OCI-LY1 (cell line): ENCODE measurements at regions not wholly inside any gene's neighbourhood (a gene's known extent, or its start where the extent isn't known, plus 50 kb on each side); places are given as distances from the start of the nearest gene placed in this dataset.

Source experiments
- H2AFZ ChIP-seq: fragments of 200-600 bp; sonication (generic), shearing (Covaris generic); 2 replicates; pipeline ENCODE4 v1.6.0; 2014; ENCODE audit warnings: antibody characterized with exemption, mild to moderate bottlenecking, low read length
- H3F3A ChIP-seq: fragments of 200-600 bp; sonication (generic), shearing (Covaris generic); 2 replicates; pipeline ENCODE4 v1.6.0; 2014; ENCODE audit warnings: mild to moderate bottlenecking, antibody characterized with exemption, low read length, moderate library complexity; ENCODE audit not compliant: insufficient read depth
- H3K27ac ChIP-seq: fragments of 200-600 bp; sonication (generic); 2 replicates; pipeline ENCODE4 v1.5.1; 2014; ENCODE audit warnings: low read length, mixed run types, mild to moderate bottlenecking, low read depth; ENCODE audit not compliant: poor library complexity, severe bottlenecking
- H3K27me3 ChIP-seq: fragments of 200-600 bp; sonication (generic); 2 replicates; pipeline ENCODE4 v1.6.0; 2014; ENCODE audit warnings: antibody characterized with exemption, mild to moderate bottlenecking, low read length, moderate library complexity; ENCODE audit not compliant: insufficient read depth
- H3K36me3 ChIP-seq: fragments of 200-600 bp; sonication (generic); 2 replicates; pipeline ENCODE4 v1.6.1; 2014; ENCODE audit warnings: mild to moderate bottlenecking, antibody characterized with exemption, low read length, moderate library complexity, mixed read lengths; ENCODE audit not compliant: insufficient read depth
- H3K4me1 ChIP-seq: fragments of 200-600 bp; sonication (generic); 2 replicates; pipeline ENCODE4 v1.5.1; 2014; ENCODE audit warnings: mild to moderate bottlenecking, low read length, moderate library complexity; ENCODE audit not compliant: insufficient read depth, severe bottlenecking
- H3K4me2 ChIP-seq: fragments of 200-600 bp; sonication (generic), shearing (Covaris generic); 2 replicates; pipeline ENCODE4 v1.6.1; 2014; ENCODE audit warnings: low read length
- H3K4me3 ChIP-seq: fragments of 200-600 bp; sonication (generic); 2 replicates; pipeline ENCODE4 v1.5.1; 2014; ENCODE audit warnings: low read length, low read depth, mild to moderate bottlenecking, mixed read lengths; ENCODE audit not compliant: poor library complexity, severe bottlenecking
- H3K79me2 ChIP-seq: fragments of 200-600 bp; shearing (Covaris generic); 2 replicates; pipeline ENCODE4 v1.6.1; 2016; ENCODE audit warnings: mixed run types, low read length, mixed read lengths; ENCODE audit not compliant: insufficient read depth
- H3K9ac ChIP-seq: fragments of 200-600 bp; sonication (generic), shearing (Covaris generic); 2 replicates; pipeline ENCODE4 v1.6.1; 2014; ENCODE audit warnings: mild to moderate bottlenecking, low read length, mixed read lengths
- H3K9me2 ChIP-seq: fragments of 200-600 bp; sonication (generic), shearing (Covaris generic); 2 replicates; pipeline ENCODE4 v1.6.1; 2014; ENCODE audit warnings: low read depth, mild to moderate bottlenecking, low read length, mixed read lengths
- H3K9me3 ChIP-seq: fragments of 200-600 bp; shearing (Covaris generic); 2 replicates; pipeline ENCODE4 v1.6.1; 2014; ENCODE audit warnings: low read length, mixed read lengths
- H4K20me1 ChIP-seq: fragments of 200-600 bp; sonication (generic), shearing (Covaris generic); 2 replicates; pipeline ENCODE4 v1.6.0; 2016; ENCODE audit warnings: mild to moderate bottlenecking, low read length; ENCODE audit not compliant: insufficient read depth
- CTCF ChIP-seq: fragments of 200-600 bp; sonication (generic), shearing (Covaris generic); IDR thresholded peaks from 2 replicates; pipeline ENCODE4 v1.5.1; 2017; ENCODE audit warnings: mild to moderate bottlenecking, antibody characterized with exemption, low read length, moderate library complexity, mixed read lengths
- EZH2 ChIP-seq: fragments of 200-600 bp; sonication (generic), shearing (Covaris generic); IDR thresholded peaks from 2 replicates; pipeline ENCODE4 v1.8.0; 2017; ENCODE audit warnings: borderline replicate concordance, mixed run types, mild to moderate bottlenecking, antibody characterized with exemption, low read length, moderate library complexity, mixed read lengths

DNA sequence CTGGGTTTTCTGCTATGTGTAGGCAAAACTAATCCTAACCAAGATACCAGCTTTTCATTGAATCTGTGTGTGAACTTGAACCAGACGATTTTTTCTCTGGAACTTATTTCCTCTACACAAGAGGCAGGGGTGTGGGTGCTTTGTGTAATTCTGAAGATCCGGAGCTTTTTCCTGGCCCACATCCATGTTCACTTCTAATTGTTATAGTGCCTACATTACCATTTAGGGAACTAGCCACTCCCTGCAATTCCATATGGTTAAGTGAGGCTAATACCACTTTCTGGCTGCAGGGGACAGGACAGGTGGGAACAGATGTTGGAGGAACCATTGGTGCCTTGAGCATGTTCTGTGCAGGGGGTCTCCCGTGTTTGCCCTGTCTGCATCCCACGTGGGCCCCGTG is 83.4 kb upstream of the FMN2 start:
- Histone ChIP-seq H3K4me1 (no peaks in the 10 kb centered on the region), H3K4me3 (no peak overlapping the region), H3K9ac (no peak overlapping the region), H4K20me1 (no peaks in the 10 kb centered on the region), H3K36me3 (no peaks in the 10 kb centered on the region), H3K79me2 (no peaks in the 10 kb centered on the region), H3K9me3 (no peaks in the 10 kb centered on the region), H3K27ac (no peak overlapping the region), H3K9me2 (no peaks in the 10 kb centered on the region), H3K4me2 (no peak overlapping the region), H2AFZ (no peak overlapping the region), H3K27me3 (no peaks in the 10 kb centered on the region), H3F3A (no peaks in the 10 kb centered on the region)
- no peak for TF ChIP-seq EZH2
- TF ChIP-seq CTCF, result no peak

DNA sequence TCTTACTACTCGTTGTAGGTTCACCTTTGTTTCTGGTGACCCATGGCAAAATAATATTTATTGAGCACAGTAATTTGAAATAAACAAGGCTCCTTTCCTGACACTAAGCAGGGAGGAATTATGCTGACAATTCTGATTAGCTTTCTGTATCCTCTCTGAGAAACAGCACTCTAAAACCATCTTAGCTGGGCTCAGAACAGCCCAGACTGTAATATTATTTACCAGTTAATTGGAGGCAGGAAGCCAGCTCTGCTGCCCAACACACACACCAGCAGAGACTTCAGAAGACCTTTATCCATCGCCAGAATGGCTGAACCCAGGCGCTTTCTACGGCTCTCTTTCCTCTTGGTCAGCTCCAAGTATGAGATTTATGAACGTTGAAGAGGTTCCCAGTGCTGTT is 77.6 kb upstream of the FMN2 start:
- H3K9ac ChIP-seq, result no peak overlapping the region
- no peak overlapping the region for H3K4me2 ChIP-seq
- no peaks in the 10 kb centered on the region for H4K20me1 ChIP-seq
- H3K27ac ChIP-seq, result no peak overlapping the region
- no peaks in the 10 kb centered on the region for H3K9me2 ChIP-seq
- H3K36me3 ChIP-seq, result no peaks in the 10 kb centered on the region
- H3K4me1 ChIP-seq, result no peaks in the 10 kb centered on the region
- H2AFZ ChIP-seq, result no peak overlapping the region
- no peaks in the 10 kb centered on the region for H3K79me2 ChIP-seq
- H3K27me3 ChIP-seq, result no peaks in the 10 kb centered on the region
- TF ChIP-seq EZH2 (no peak), CTCF (no peak)
- peaks cover 3% of the 10 kb centered on the region; the same call in 1 of the 2 replicates for H3K9me3 ChIP-seq
- no peak overlapping the region for H3K4me3 ChIP-seq
- no peaks in the 10 kb centered on the region for H3F3A ChIP-seq

DNA sequence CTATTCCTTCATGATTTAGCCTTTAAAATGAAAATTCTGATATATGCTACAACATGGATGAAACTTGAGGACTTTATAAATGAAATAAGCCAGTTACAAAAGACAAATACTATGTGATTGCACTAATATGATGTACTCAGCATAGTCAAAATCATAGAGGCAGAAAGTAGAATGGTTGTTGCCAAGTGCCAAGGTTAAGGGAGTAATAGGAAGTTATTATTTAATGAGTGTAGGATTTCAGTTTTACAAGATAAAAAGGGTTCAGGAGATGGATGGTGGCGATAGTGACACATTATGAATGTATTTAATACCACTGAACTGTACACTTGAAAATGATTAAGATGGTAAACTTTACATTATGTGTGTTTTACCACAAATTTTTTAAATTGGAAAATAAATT is 73.1 kb upstream of the FMN2 start:
- no peak for TF ChIP-seq EZH2
- TF ChIP-seq CTCF, result no peak
- H2AFZ ChIP-seq, result no peak overlapping the region
- no peaks in the 10 kb centered on the region for H3K36me3 ChIP-seq
- H3K27me3 ChIP-seq, result no peaks in the 10 kb centered on the region
- H4K20me1 ChIP-seq, result no peaks in the 10 kb centered on the region
- H3K4me3 ChIP-seq, result no peak overlapping the region
- peaks cover 3% of the 10 kb centered on the region; the same call in 1 of the 2 replicates for H3K9me3 ChIP-seq
- no peaks in the 10 kb centered on the region for H3K4me1 ChIP-seq
- H3K4me2 ChIP-seq, result no peak overlapping the region
- no peaks in the 10 kb centered on the region for H3F3A ChIP-seq
- H3K9me2 ChIP-seq, result no peaks in the 10 kb centered on the region
- H3K27ac ChIP-seq, result no peak overlapping the region
- H3K9ac ChIP-seq, result no peak overlapping the region
- no peaks in the 10 kb centered on the region for H3K79me2 ChIP-seq
